Psoas muscle (tissue), 7 donors: ENCODE measurements at regions not wholly inside any gene's neighbourhood (a gene's known extent, or its start where the extent isn't known, plus 50 kb on each side); places are given as distances from the start of the nearest gene placed in this dataset.
"Not testable (repeated sequence)": the region's sequence is repeated elsewhere in the genome, so short reads cannot be mapped to it uniquely, and the experiment has no call there.

Experiments used
- ATAC-seq, 4 donors: fragments of 200-7000 bp; cut with Tn5 transposase; one replicate each; pipeline ENCODE4 v1.9.1; 2020; ENCODE audit warnings: moderate library complexity in 3 of 4, mild to moderate bottlenecking in 2 of 4
- DNase-seq, 2 donors: peaks; one replicate each; pipeline ENCODE4 v3.0.0-alpha.2; 2020
- H3K27ac ChIP-seq: fragments of 200-600 bp; one replicate; pipeline ENCODE4 v1.8.0; 2022
- H3K27me3 ChIP-seq, 3 donors: fragments of 200-600 bp in 1 of 3; one replicate each; pipeline versions ENCODE4 v1.6.1 to v1.8.0; 2013 to 2022; ENCODE audit warnings: low read length in 2 of 3, mild to moderate bottlenecking in 2 of 3, moderate library complexity in 1 of 3; ENCODE audit not compliant: insufficient read depth in 3 of 3
- H3K36me3 ChIP-seq, 2 donors: fragments of 200-600 bp in 1 of 2; one replicate each; pipeline versions ENCODE4 v1.6.1 to v1.8.0; 2013 to 2022; ENCODE audit warnings: low read depth in 1 of 2, mild to moderate bottlenecking in 1 of 2, moderate library complexity in 1 of 2; ENCODE audit not compliant: insufficient read depth in 1 of 2
- H3K4me1 ChIP-seq: fragments of 200-600 bp; one replicate; pipeline ENCODE4 v1.8.0; 2022
- H3K4me3 ChIP-seq: fragments of 200-600 bp; one replicate; pipeline ENCODE4 v1.8.0; 2022; ENCODE audit warnings: mild to moderate bottlenecking
- H3K9me3 ChIP-seq: fragments of 200-600 bp; one replicate; pipeline ENCODE4 v1.8.0; 2022
- WGBS, 3 donors: extraction: QIAGEN DNeasy Blood & Tissue Kit; methylation state at CpG; one replicate each; pipeline versions ENCODE4 v1.1.6 to v1.1.7; 2013; 5-methylcytosine and 5-hydroxymethylcytosine counted together
- intact Hi-C, 2 donors: fragments of 100-400 bp; cut with DNase I; formaldehyde crosslinking; loops; one replicate each; pipeline versions ENCODE4 v1.11.0 to v1.14.2; 2022
- TF ChIP-seq, protein P1 (sequence below): fragments of 200-600 bp; IDR thresholded peaks from one replicate; pipeline ENCODE4 v1.8.0; 2022; ENCODE audit warnings: antibody characterized with exemption
- donor health status: healthy with polysubstance abuse.
- donor health status: DM: no; HTN: no; CAD: no; lungs with moderate emphysema.
- donor health status: Bipolar disorder and iron deficiency.
- donor health status: healthy.
- donor health status: DM: yes; HTN: yes; CAD: no.
- donor health status: DM: no; HTN: no; CAD: no.
- donor health status: DM: yes; HTN: yes; CAD: no.

DNA sequence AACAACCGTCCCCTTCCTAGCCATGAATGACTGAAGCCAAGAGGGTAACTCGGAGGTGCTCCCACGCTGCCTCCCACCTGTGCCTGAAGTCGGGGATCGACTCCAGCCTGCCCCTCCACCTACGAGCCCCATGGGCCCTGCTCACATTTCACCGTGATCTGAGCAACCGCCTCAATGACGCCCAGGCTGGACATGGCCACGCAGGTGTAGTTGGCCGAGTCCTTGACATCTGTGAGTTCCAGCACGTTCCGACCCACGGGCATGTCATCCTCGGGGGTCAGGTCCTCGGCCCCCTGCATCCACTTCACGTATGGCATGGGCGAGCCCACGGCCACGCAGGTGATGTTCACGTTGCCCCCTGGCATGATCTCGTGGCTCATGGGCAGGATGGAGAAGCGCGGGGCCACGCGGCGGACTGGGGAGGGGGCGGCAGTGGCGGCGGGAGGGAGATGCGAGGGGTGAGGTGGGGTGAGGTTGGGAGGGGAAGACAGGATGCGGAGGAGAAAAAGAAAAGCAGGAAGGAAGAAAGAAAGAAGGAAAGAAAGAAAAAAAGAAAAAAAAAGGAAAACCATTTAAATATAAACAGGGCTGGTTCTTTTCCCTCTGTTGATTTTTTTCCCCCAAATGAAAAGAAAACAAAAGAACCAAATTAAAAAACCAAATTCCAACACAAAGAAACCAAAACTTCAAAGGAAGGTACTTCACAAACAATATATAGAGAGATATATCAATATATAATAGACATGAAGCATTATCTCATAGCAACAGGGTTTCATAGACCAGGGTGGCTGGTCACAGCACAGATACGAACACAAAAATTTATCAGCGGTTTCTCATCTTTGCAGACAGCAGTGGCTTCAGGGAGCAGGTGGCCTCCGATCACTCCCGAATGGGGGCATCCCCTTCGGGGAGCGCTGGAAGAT lies 94.7 kb downstream of the PTPRS start:
- intact Hi-C loops = no loop called here
- Histone ChIP-seq H3K4me1 (no peaks in the 10 kb centered on the region), H3K36me3 (peaks cover 0 to 46% of the 10 kb centered on the region in 2 donors), H3K27me3 (no peaks in the 10 kb centered on the region), H3K4me3 (no peak overlapping the region), H3K27ac (no peak overlapping the region), H3K9me3 (no peaks in the 10 kb centered on the region)
- DNase-seq (no peak), ATAC-seq (no peak)
- 88 to 91% (median 91%) methylated on average over 38 of the region's 38 CpGs for WGBS, 3 donors
- TF ChIP-seq, protein P1, sequence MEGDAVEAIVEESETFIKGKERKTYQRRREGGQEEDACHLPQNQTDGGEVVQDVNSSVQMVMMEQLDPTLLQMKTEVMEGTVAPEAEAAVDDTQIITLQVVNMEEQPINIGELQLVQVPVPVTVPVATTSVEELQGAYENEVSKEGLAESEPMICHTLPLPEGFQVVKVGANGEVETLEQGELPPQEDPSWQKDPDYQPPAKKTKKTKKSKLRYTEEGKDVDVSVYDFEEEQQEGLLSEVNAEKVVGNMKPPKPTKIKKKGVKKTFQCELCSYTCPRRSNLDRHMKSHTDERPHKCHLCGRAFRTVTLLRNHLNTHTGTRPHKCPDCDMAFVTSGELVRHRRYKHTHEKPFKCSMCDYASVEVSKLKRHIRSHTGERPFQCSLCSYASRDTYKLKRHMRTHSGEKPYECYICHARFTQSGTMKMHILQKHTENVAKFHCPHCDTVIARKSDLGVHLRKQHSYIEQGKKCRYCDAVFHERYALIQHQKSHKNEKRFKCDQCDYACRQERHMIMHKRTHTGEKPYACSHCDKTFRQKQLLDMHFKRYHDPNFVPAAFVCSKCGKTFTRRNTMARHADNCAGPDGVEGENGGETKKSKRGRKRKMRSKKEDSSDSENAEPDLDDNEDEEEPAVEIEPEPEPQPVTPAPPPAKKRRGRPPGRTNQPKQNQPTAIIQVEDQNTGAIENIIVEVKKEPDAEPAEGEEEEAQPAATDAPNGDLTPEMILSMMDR = no peak

DNA sequence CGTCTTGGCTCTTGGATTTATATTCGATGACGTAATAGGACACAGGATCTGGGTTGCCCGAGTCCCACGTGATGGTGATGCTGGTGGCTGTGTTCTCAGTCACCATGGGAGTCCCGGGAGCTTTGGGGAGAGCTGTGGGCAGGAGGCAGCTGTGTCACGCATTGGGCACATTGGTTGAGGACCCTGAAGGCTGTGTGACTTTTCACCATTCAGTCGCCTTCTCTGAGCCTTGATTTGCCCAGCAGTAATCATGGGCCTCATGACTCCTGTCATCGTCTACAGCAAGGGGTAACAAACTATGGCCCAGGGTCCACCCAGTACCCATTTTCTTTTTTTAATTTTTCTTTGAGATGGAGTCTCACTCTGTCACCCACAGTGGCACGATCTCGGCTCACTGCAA lies 96.3 kb downstream of the PTPRS start:
- Histone ChIP-seq H3K27ac (no peak overlapping the region), H3K4me3 (no peak overlapping the region), H3K9me3 (no peaks in the 10 kb centered on the region), H3K27me3 (no peaks in the 10 kb centered on the region), H3K4me1 (no peaks in the 10 kb centered on the region), H3K36me3 (peaks cover 0 to 48% of the 10 kb centered on the region in 2 donors)
- intact Hi-C loops = no loop called here
- TF ChIP-seq, protein P1 = no peak
- 93 to 96% (median 94%) methylated on average over 11 of the region's 11 CpGs for WGBS, 3 donors
- DNase-seq (no peak), ATAC-seq (no peak)

DNA sequence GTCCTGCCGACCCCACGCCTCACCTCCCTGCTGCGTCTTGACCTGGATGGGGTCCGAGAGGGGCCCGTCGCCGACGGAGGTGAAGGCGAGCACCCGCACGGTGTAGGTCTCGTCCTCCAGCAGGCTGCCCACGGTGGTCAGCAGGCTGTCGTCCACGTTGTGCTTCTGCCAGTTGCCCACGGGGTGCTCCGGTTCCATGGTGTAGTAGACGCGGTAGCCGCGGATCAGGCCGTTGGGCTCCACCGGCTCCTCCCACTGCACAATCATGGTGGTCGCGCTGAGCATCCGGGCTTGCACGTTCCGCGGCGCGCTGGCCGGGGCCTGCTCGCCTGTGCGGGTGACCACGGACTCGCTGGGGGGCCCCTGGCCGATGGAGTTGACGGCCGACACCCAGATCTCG lies 96.7 kb downstream of the PTPRS start:
- no peaks in the 10 kb centered on the region for H3K4me1 ChIP-seq
- 96% methylated on average over 39 to 40 of the region's 40 CpGs for WGBS, 3 donors
- TF ChIP-seq, protein P1 = no peak
- DNase-seq (no peak), ATAC-seq (no peak)
- H3K36me3 ChIP-seq = peaks cover 0 to 51% of the 10 kb centered on the region in 2 donors
- no peaks in the 10 kb centered on the region for H3K9me3 ChIP-seq
- intact Hi-C loops = no loop called here
- H3K27ac ChIP-seq = no peak overlapping the region
- H3K4me3 ChIP-seq = no peak overlapping the region
- H3K27me3 ChIP-seq = no peaks in the 10 kb centered on the region

DNA sequence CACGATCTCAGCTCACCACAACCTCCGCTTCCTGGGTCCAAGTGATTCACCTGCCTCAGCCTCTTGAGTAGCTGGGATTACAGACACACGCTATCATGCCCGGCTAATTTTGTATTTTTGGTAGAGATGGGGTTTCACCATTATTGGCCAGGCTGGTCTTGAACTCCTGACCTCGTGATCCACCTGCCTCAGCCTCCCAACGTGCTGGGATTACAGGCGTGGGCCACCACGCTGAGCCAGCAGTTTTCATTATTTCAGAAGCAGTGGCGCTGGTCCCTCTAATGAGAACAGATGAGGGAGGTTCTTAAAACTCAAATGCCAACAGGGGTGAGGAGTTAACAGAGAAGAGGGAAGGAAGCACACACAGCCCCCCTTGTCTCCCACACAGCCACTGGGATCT lies 98.7 kb downstream of the PTPRS start:
- ATAC-seq, DNase-seq, H3K4me1 ChIP-seq, H3K9me3 ChIP-seq, H3K27me3 ChIP-seq, intact Hi-C loops, H3K27ac ChIP-seq, H3K4me3 ChIP-seq: not testable (repeated sequence)
- H3K36me3 ChIP-seq = peaks cover 0 to 65% of the 10 kb centered on the region in 2 donors
- 89 to 95% (median 90%) methylated on average over 9 of the region's 9 CpGs for WGBS, 3 donors

DNA sequence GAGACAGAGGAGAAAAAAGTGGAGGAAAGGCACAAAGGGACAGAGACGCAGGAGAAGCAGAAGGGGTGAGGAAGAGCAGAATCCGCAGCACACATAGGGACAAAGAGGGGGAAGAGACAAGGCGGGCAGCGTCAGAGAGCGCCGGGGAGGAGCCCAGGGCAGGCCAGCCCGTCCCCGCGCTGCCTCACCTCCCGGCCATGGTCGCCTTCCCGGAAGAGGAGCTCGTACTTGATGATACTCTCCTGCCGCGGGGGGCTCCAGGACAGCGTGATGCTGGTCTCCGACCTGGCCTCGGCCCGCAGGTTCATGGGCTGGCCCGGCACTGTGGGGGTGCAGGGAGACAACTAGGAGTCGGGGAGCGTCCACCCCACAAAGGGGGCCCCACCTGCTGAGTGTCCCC lies 100.6 kb downstream of the PTPRS start:
- TF ChIP-seq, protein P1 = no peak
- H3K4me1 ChIP-seq = no peaks in the 10 kb centered on the region
- intact Hi-C loops = no loop called here

More for the DNA sequence above, 100.6 kb downstream of the PTPRS start:
- H3K4me3 ChIP-seq = no peak overlapping the region
- 94 to 98% (median 96%) methylated on average over 22 of the region's 22 CpGs for WGBS, 3 donors
- DNase-seq (no peak), ATAC-seq (no peak)
- no peaks in the 10 kb centered on the region for H3K9me3 ChIP-seq
- peaks cover 0 to 57% of the 10 kb centered on the region in 2 donors for H3K36me3 ChIP-seq
- no peaks in the 10 kb centered on the region for H3K27me3 ChIP-seq
- H3K27ac ChIP-seq = no peak overlapping the region
